ENCODE measurements at regions not wholly inside any gene's neighbourhood (a gene's known extent, or its start where the extent isn't known, plus 50 kb on each side); places are given as distances from the start of the nearest gene placed in this dataset.
"Not testable (repeated sequence)": the region's sequence is repeated elsewhere in the genome, so short reads cannot be mapped to it uniquely, and the experiment has no call there.

DNA sequence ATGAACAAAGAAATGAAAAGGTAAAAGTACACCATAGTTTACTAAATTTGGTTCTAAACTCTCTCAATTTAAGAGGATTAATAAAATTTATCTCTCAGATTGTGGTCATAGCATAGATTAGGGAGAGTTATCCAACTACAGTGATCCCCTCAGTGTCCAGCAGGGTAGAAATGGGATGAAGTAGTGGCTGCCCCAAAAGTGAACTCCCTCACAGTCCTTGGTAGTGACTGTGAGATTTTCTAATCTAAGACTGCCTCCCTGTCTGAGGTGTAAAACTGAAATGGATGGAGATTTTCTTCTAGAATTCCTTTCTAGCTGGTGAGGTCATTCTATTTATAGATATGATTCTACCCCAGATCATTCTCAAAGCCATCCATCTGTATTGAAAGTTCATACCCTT lies 455.5 kb downstream of the ACTL7B start:
- DNase-seq (ENCODE audit: low spot score), result no peak

- no peak for DNase-seq (ENCODE audit: low spot score)
These were observed 455.9 kb downstream of the ACTL7B start for GRCh38 chr9:108399851-108400250.

- DNase-seq (ENCODE audit: low spot score), result no peak
These were observed 458.5 kb downstream of the ACTL7B start for GRCh38 chr9:108397286-108397685.

DNA sequence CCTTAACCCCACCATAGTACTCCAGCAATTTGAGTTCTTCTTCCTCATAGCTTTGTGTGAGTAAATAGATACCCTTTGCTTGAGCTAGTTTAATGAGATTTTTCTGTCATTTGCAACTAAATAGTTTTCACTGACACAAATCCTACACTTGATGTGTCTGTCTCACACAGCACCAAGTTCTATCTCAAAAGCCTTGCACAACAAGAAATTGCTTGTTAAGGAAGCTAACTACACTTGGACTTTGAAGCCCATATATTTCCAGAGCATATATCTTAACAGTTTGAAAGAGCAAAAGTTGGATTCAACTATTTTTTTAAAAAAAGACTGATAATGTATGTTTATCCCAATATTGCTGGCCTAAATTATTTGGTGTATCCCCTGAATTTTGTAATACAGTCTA lies 459.2 kb downstream of the ACTL7B start:
- no peak for DNase-seq (ENCODE audit: low spot score)

DNA sequence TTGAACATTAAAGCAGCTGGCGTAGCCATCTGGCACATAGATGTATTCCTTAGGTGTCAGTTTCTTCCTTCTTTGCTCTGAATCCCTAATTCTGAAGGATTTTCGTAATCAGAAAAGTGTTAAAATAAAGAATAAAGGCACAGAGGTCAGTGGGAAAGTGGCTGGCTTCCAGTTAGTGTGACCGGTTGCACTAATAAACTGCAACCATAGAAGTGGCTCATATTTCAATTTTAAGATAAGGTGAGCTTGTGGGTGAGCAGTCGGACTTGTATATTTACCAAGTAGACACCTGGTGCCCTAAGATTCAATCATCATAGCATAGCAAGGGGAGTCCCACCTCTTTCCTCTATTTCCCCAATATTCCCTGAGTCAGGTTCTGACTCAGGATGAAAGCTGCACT lies 459.6 kb downstream of the ACTL7B start:
- no peak for DNase-seq (ENCODE audit: low spot score)

DNA sequence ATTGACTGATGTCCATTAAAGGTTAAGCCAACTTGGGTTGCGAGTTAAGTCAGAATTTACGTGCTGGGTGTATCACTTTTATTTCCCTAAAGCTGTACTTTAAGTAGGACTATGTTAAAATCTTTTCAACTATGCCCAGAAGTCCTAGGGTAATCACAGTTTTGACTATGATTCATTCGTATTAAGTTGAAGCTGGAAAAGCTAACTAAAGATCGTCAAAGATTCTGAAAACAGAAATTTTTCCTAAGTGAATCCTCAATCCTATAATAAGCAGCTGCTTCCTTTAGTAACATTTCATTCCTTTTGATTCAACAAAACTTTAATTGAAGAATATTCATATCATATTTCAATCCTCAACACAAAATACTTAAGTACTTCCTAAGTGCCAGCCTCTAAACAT lies 460.4 kb downstream of the ACTL7B start:
- DNase-seq (ENCODE audit: low spot score), result no peak

DNA sequence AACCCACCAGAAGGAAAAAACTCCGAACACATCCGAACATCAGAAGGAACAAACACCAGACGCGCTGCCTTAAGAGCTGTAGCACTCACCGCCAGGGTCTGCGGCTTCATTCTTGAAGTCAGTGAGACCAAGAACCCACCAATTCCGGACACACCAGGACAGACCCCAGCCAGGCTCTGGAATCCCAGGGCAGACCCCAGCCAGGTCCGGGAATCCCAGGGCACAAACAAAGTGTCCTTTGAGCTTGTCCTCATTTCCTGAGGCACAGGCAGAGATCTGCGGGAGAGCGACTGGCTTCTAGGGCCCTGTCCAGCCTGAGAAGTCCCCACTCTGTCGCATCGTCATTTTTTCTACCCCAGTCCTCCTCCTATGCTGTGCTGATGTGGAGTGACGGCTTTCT lies 461.1 kb downstream of the ACTL7B start:
- DNase-seq (ENCODE audit: low spot score), result no peak

- not testable (repeated sequence) for DNase-seq (ENCODE audit: low spot score)
These were observed 462.2 kb downstream of the ACTL7B start for GRCh38 chr9:108393481-108394001.

GRCh38 chr9:108392877-108393276 lies 462.9 kb downstream of the ACTL7B start:
- DNase-seq (ENCODE audit: low spot score), result no peak

- no peak for DNase-seq (ENCODE audit: low spot score)
These were observed 466.7 kb downstream of the ACTL7B start for GRCh38 chr9:108389056-108389455.

DNA sequence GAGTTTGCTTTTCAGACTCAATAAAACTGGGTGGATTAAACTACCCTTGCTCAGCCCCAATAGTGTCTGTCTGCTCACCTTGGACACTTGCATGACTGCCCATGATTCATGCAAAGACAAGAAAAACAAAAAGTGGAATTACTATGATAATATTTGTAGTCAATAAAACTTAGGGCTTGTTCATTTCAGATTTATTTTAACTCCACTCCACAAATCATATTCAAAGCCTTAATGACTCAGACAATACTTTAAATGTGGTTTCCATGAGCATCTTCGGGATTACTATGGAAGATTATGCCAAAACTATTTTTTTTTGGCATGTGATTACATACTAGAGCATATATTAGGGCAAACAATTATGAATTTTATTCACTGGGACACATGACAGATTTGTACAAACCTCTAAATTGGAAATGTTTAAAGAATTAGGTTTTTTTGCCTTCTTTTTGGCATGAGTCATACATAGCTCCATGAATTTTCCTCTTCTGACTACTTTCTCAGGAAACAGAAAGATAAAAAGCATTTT lies 468.9 kb downstream of the ACTL7B start:
- DNase-seq (ENCODE audit: low spot score), result peak; percentile 73

DNA sequence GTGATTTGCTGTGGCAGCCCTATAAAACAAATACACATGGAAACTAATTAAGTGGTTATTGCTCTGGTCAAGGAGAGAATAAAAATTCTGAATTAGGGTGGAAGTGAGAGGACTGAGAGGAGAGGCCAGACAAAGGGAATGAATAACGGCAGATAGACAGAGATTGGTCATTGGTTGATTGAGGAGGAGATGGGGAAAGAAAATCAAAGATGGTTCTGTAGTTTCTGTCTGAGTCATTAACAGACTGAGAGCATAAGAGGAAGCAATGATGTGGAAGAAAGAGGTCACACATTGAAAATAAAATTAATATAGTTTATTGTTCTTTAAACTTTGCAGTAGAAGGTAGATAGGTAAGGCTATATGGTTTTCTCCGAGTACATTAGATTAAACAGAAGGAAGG lies 469.8 kb downstream of the ACTL7B start:
- DNase-seq (ENCODE audit: low spot score), result no peak

DNA sequence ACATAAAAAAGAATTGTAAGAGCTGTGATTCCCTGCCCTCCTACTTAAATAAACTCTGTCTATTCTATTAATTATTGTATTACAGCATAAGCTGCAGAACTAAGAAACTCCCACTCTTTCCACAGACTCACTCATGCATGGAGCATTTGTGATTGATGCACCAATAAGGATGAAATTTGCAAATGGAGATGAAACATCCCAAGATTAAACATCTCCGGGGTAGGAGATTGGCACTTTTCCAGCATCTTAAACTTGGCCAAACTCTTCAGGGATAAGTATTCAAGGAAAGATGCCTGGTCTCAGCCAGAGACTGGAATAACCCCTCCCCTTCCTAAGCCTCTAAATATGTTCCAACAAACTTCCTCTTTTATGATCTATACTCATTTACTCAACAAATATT lies 472.0 kb downstream of the ACTL7B start:
- no peak for DNase-seq (ENCODE audit: low spot score)

DNA sequence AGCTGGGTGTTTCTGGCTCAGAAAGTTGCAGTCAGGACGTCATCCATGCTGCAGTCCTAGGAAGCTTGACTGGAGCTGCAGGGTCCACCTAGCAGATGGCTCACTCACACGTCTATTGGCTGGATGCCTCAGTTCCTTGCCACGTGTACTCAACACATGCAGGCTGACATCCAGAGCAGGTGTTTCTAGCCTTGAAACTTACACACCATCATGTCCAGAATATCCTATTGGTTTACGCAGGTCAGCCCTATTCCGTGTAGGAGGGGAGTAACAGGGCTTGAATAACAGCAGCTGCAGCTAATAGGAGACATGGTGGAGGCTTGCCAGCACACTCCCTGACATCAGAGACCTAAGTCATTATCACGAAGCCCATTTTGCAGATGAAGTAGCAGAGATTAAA lies 473.5 kb downstream of the ACTL7B start:
- DNase-seq (ENCODE audit: low spot score), result no peak

DNA sequence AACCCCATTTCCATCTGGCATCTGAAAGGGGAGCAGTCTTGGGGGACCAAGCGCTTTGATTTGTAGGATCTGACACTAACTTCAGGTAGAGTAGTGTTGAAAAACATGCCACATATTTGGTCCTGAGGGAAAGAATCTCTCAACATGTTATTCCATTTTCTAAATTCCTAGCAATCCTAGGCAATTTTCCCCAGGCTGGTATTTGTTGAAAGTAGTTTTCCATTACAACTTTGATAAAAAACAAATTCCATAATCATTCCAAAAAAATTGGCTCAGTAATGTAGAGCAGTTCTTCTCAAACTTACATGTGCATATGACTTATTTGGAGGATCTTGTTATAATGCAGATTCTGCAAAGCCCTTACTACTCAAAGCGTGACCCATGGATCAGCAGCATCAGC lies 477.9 kb downstream of the ACTL7B start:
- DNase-seq (ENCODE audit: low spot score), result peak; percentile 24

DNA sequence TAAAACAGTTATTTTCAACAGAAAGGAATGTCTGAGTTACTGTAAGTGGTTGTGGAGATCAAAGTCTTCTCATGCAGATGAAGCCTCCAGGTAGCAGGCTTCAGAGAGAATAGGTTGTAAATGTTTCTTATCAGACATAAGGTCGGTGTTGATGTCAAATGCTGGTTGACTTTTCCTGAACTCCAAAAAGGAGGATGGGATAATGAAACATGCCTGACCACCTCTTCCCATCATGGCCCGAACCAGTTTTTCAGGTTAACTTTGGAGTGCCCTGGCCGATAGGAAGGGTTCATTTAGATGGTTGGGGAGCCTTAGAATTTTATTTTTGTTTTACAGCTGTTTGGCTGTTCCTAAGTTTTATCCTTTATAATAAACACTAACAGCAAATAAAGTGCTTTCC lies 478.4 kb downstream of the ACTL7B start:
- no peak for DNase-seq (ENCODE audit: low spot score)

GRCh38 chr9:108376140-108376539 lies 479.6 kb downstream of the ACTL7B start:
- no peak for DNase-seq (ENCODE audit: low spot score)

DNA sequence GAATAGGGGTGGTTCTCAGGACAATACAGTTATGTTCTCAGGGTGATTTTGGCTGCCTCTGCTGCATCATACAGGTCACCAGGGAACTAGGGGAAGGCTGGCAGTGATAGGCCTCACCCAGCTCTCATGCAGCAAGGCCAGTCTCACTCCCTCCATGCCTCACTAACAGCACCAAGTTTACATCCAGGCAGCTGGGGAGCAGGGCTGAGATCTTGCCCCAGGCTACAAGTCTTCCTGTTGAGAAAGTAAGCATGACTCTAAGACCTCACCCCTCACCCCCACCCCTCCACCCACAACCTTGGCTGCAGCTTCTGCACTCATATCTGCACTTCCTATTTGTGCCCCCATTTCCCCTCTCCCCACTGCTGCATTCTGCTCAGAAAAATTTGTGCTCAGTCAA lies 481.2 kb downstream of the ACTL7B start:
- DNase-seq (ENCODE audit: low spot score), result no peak

DNA sequence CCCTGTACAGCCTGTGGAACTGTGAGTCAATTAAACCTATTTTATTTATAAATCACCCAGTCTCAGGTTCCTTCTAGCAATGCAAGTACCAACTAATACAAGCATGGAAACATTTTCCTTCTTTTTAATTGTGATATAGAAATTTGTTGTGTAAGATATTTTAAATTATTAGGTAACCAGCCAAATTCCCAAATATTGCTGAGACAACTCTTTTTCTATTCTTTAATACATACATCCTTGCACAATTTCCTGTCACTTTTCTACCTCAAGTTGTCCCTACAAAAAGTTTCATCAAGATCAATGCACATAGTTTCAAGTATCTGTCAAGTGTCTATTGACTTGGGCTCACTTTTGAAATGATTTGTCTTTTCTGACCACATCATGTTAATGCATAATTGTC lies 488.6 kb downstream of the ACTL7B start:
- no peak for DNase-seq (ENCODE audit: low spot score)

DNA sequence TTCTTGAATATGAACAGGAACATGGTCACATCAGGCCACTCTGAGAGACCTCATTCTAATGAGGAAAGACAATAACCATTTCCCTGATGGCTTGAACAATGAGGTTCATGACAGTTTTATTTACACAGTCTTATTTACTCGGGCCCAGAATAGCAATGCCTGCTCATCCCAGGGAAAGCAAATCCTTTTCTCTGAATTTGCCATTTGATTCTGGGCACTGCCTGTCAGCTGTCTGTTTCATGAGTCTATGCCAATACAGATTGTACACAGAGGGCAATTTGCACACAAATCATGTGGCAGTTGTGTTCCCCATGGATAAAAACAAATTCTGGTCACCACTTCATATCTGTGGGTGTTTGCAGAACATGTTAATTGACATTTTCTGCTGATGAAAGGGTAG lies 492.5 kb downstream of the ACTL7B start:
- no peak for DNase-seq (ENCODE audit: low spot score)

GRCh38 chr9:108360304-108360703 lies 495.5 kb downstream of the ACTL7B start:
- no peak for DNase-seq (ENCODE audit: low spot score)

GRCh38 chr9:108356806-108357205 lies 499.0 kb downstream of the ACTL7B start:
- DNase-seq (ENCODE audit: low spot score), result no peak

DNA sequence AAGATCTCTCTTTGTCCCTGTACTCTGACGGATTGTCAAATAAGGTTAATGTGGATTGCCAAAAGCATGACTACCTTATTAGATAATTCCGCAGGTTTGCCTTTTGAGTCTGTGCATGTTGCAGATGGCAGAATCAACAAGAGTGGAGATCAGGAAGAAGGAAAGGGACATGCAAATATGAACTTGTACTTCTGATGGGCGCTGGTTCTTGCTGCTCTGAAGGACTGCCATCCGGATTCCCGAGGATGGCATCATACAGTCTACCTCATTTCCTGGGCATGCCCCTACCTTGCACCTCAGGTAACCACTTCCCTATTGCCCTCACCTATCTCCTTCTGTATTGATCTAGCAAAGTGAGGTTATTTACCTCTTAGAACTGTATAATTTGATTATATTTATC lies 504.2 kb downstream of the ACTL7B start:
- DNase-seq (ENCODE audit: low spot score), result no peak

DNA sequence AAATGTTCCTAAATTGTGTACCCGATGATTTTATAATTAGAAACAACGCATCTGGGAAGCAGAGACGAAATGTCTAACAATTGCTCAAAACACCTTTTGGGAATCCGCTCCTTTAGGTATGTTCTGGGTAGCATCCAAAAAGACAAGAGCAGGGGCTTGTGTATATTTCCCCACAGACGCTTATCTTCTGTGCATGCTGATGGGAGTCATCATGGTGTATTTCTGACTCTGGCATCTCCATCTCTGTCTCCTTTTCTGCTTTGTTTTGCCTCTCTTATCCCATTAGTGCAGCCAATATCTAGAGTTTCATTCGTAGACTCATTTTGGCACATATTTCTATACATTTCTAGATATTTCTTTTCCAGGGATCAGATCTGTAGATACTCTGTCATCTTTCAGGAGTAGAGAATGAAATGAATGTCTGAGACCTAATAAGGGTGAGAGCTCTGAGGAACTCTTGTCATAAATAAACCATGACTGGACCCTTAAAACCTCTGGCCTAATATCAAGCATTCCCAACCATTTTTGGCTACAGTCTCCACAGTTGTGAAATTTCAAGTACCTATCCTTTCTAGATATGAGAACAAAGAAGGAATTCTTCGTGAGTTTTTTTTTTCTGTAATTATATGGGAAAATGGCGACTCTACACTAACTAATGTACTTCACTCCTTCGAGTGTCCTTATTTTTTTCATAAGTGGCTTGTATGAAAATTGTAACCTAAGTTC lies 508.2 kb downstream of the ACTL7B start:
- DNase-seq (ENCODE audit: low spot score), result no peak
